H1 (cell line): ENCODE measurements at regions not wholly inside any gene's neighbourhood (a gene's known extent, or its start where the extent isn't known, plus 50 kb on each side); places are given as distances from the start of the nearest gene placed in this dataset.

Experiments used
- CTCF ChIA-PET: fragments of 300-600 bp; sonication (Branson Sonifier 250); formaldehyde crosslinking; loops from one replicate; lab custom pipeline; 2021; ENCODE audit not compliant: partially characterized antibody; lab: Charles Lee
- POLR2A ChIA-PET: fragments of 300-600 bp; sonication (Branson Sonifier 250); formaldehyde crosslinking; loops from one replicate; lab custom pipeline; 2021; ENCODE audit warnings: inconsistent platforms; ENCODE audit not compliant: partially characterized antibody; lab: Charles Lee
- DNase-seq, 2 experiments: peaks; one replicate each; pipeline versions ENCODE4 v3.0.0 to v3.0.0-alpha.2; 2010 to 2022; ENCODE audit warnings: low spot score in 2 of 2, low read depth in 1 of 2, mixed read lengths in 1 of 2
- FAIRE-seq: peaks from 2 replicates; lab custom pipeline; 2011; peaks lifted over from hg19 to GRCh38; lab: Jason Lieb, UNC
- H2AFZ ChIP-seq: 2 replicates; pipeline ENCODE4 v1.8.1; 2012; ENCODE audit warnings: low read length, inconsistent platforms
- H2AK5ac ChIP-seq: 2 replicates; pipeline ENCODE4 v1.6.1; 2013; ENCODE audit warnings: low read depth, low read length
- H2BK120ac ChIP-seq: replicated peaks from 2 replicates; pipeline ENCODE3; 2013; ENCODE audit warnings: low read depth, low read length, inconsistent platforms
- H2BK12ac ChIP-seq: 2 replicates; pipeline ENCODE4 v1.6.1; 2013; ENCODE audit warnings: low read depth, low read length
- H2BK15ac ChIP-seq: 2 replicates; pipeline ENCODE4 v1.6.1; 2013; ENCODE audit warnings: low read length
- H2BK20ac ChIP-seq: 2 replicates; pipeline ENCODE4 v1.6.1; 2013; ENCODE audit warnings: low read length
- H2BK5ac ChIP-seq: 2 replicates; pipeline ENCODE4 v1.6.1; 2013; ENCODE audit warnings: low read depth, low read length
- H3K14ac ChIP-seq: 2 replicates; pipeline ENCODE4 v1.6.1; 2013; ENCODE audit warnings: inconsistent platforms; ENCODE audit not compliant: insufficient read length
- H3K18ac ChIP-seq: 2 replicates; pipeline ENCODE4 v1.6.1; 2013; ENCODE audit warnings: low read length; ENCODE audit errors: extremely low read depth
- H3K23ac ChIP-seq: 2 replicates; pipeline ENCODE4 v1.6.1; 2013; ENCODE audit warnings: inconsistent platforms; ENCODE audit not compliant: insufficient read length
- H3K23me2 ChIP-seq: 2 replicates; pipeline ENCODE4 v1.6.1; 2013; ENCODE audit warnings: low read depth, low read length
- H3K27ac ChIP-seq: 2 replicates; pipeline ENCODE4 v1.6.1; 2011; ENCODE audit warnings: low read depth, low read length, inconsistent platforms
- H3K27me3 ChIP-seq, 4 experiments: replicated peaks in 1 of 4; 1 replicate in 1 of 4; 2 replicates in 3 of 4; pipeline versions ENCODE4 v1.6.1 to v1.8.1; 2011 to 2013; ENCODE audit warnings: low read length in 3 of 4, mild to moderate bottlenecking in 3 of 4, inconsistent platforms in 2 of 4, mixed read lengths in 2 of 4, moderate library complexity in 1 of 4; ENCODE audit not compliant: control insufficient read depth in 3 of 4, insufficient read depth in 3 of 4; ENCODE audit errors: extremely low read depth in 1 of 4
- H3K36me3 ChIP-seq, 4 experiments: 2 replicates each; pipeline versions ENCODE4 v1.6.1 to v1.8.1; 2011 to 2013; ENCODE audit warnings: mild to moderate bottlenecking in 4 of 4, low read length in 3 of 4, moderate library complexity in 2 of 4, control low read depth in 1 of 4, inconsistent platforms in 1 of 4; ENCODE audit not compliant: insufficient read depth in 4 of 4, control insufficient read depth in 2 of 4
- H3K4ac ChIP-seq: replicated peaks from 2 replicates; pipeline ENCODE3; 2013; ENCODE audit warnings: low read length, low read depth, mixed read lengths, inconsistent platforms; ENCODE audit not compliant: insufficient read length
- H3K4me1 ChIP-seq, 4 experiments: replicated peaks in 1 of 4; 1 replicate in 1 of 4; 2 replicates in 3 of 4; pipeline versions ENCODE4 v1.6.1 to v1.8.1; 2011 to 2013; ENCODE audit warnings: low read length in 3 of 4, inconsistent platforms in 2 of 4, mixed read lengths in 1 of 4; ENCODE audit not compliant: insufficient read depth in 4 of 4, control insufficient read depth in 3 of 4
- H3K4me2 ChIP-seq, 2 experiments: 2 replicates each; pipeline versions ENCODE4 v1.6.1 to v1.8.1; 2011 to 2013; ENCODE audit warnings: low read depth in 2 of 2, low read length in 2 of 2, control low read depth in 1 of 2, inconsistent platforms in 1 of 2, mild to moderate bottlenecking in 1 of 2; ENCODE audit not compliant: insufficient read depth in 1 of 2
- H3K4me3 ChIP-seq, 4 experiments: fragments of 200-600, 300-600 bp in 1 of 4; sonication (generic), shearing (Covaris generic), sonication (Bioruptor Twin) in 1 of 4; 2 replicates each; pipeline versions ENCODE4 v1.5.1 to v1.8.1; 2011 to 2016; ENCODE audit warnings: low read length in 4 of 4, low read depth in 3 of 4, control low read depth in 2 of 4, inconsistent platforms in 2 of 4, mild to moderate bottlenecking in 2 of 4, mixed read lengths in 1 of 4, moderate library complexity in 1 of 4; ENCODE audit not compliant: insufficient read depth in 2 of 4; ENCODE audit errors: extremely low read depth in 1 of 4
- H3K56ac ChIP-seq: replicated peaks from 2 replicates; pipeline ENCODE3; 2013; ENCODE audit warnings: low read depth, mild to moderate bottlenecking, mixed read lengths, low read length, inconsistent platforms; ENCODE audit not compliant: insufficient read length
- H3K79me1 ChIP-seq: 2 replicates; pipeline ENCODE4 v1.6.1; 2013; ENCODE audit warnings: low read depth, low read length, control low read depth
- H3K79me2 ChIP-seq, 2 experiments: 2 replicates each; pipeline versions ENCODE4 v1.6.1 to v1.8.1; 2012 to 2013; ENCODE audit warnings: low read length in 2 of 2, mild to moderate bottlenecking in 2 of 2, inconsistent platforms in 1 of 2; ENCODE audit not compliant: insufficient read depth in 2 of 2, control insufficient read depth in 1 of 2
- H3K9ac ChIP-seq, 4 experiments: replicated peaks in 1 of 4; 1 replicate in 1 of 4; 2 replicates in 3 of 4; pipeline versions ENCODE4 v1.6.1 to v1.8.1; 2011 to 2013; ENCODE audit warnings: low read depth in 3 of 4, low read length in 3 of 4, control low read depth in 2 of 4, mild to moderate bottlenecking in 2 of 4, moderate library complexity in 2 of 4, inconsistent platforms in 1 of 4; ENCODE audit errors: extremely low read depth in 1 of 4
- H3K9me3 ChIP-seq, 2 experiments: 2 replicates each; pipeline versions ENCODE4 v1.6.1 to v1.8.1; 2012 to 2013; ENCODE audit warnings: mild to moderate bottlenecking in 2 of 2, moderate library complexity in 2 of 2, control low read depth in 1 of 2, inconsistent platforms in 1 of 2, low read depth in 1 of 2, low read length in 1 of 2, mixed read lengths in 1 of 2; ENCODE audit not compliant: insufficient read depth in 2 of 2
- H4K20me1 ChIP-seq, 2 experiments: replicated peaks in 1 of 2; 2 replicates each; pipeline versions ENCODE3 to v1.8.1; 2011 to 2013; ENCODE audit warnings: inconsistent platforms in 2 of 2, low read length in 2 of 2, mild to moderate bottlenecking in 1 of 2; ENCODE audit not compliant: insufficient read depth in 2 of 2, control insufficient read depth in 1 of 2
- H4K5ac ChIP-seq: 2 replicates; pipeline ENCODE4 v1.6.1; 2013; ENCODE audit warnings: low read length, low read depth, mixed read lengths, inconsistent platforms; ENCODE audit not compliant: insufficient read length
- H4K8ac ChIP-seq: 2 replicates; pipeline ENCODE4 v1.8.0; 2013; ENCODE audit warnings: mild to moderate bottlenecking, moderate library complexity, low read length, inconsistent platforms; ENCODE audit not compliant: insufficient read depth; ENCODE audit errors: extremely low read depth
- H4K91ac ChIP-seq: replicated peaks from 2 replicates; pipeline ENCODE3; 2013; ENCODE audit warnings: low read length, mixed read lengths, inconsistent platforms; ENCODE audit not compliant: insufficient read length
- CEBPB ChIP-seq: IDR thresholded peaks from 2 replicates; pipeline ENCODE4 v1.6.1; 2012; ENCODE audit warnings: low read depth, low read length
- EGR1 ChIP-seq: IDR thresholded peaks from 2 replicates; pipeline ENCODE4 v1.6.1; 2011; ENCODE audit warnings: low read depth, low read length, borderline replicate concordance
- FOSL1 ChIP-seq: IDR thresholded peaks from 2 replicates; pipeline ENCODE4 v1.6.1; 2011; ENCODE audit warnings: mild to moderate bottlenecking, low read depth, low read length, moderate library complexity; ENCODE audit not compliant: insufficient read depth
- PHF8 ChIP-seq: fragments of 200-600 bp; sonication (generic); conservative IDR thresholded peaks from 2 replicates; pipeline ENCODE4 v1.7.1; 2012; ENCODE audit warnings: low read depth, mild to moderate bottlenecking, inconsistent platforms, low read length, moderate library complexity
- POU5F1 ChIP-seq: IDR thresholded peaks from 2 replicates; pipeline ENCODE4 v1.6.1; 2011; ENCODE audit warnings: low read depth, mild to moderate bottlenecking, low read length, moderate library complexity
- RBBP5 ChIP-seq: IDR thresholded peaks from 2 replicates; pipeline ENCODE4 v1.7.1; 2012; ENCODE audit warnings: low read depth, mild to moderate bottlenecking, inconsistent platforms, low read length, moderate library complexity, borderline replicate concordance
- SIRT6 ChIP-seq: IDR thresholded peaks from one replicate; pipeline ENCODE4 v1.7.1; 2012; ENCODE audit warnings: low read length, inconsistent platforms
- TBP ChIP-seq: IDR thresholded peaks from 2 replicates; pipeline ENCODE4 v1.6.1; 2011; ENCODE audit warnings: low read depth, low read length, improper control_type of control experiment
- TEAD4 ChIP-seq: IDR thresholded peaks from 2 replicates; pipeline ENCODE4 v1.6.1; 2012; ENCODE audit warnings: low read depth, low read length, inconsistent platforms, mixed read lengths
- WGBS, 2 experiments: shearing (Covaris generic) in 1 of 2; methylation state at CpG; one replicate each; pipeline versions ENCODE4 v1.1.6 to v1.1.7; 2013 to 2015; ENCODE audit warnings: low lambda C conversion rate in 2 of 2, mixed read lengths in 2 of 2, inconsistent platforms in 1 of 2, low coverage in 1 of 2, missing lambda C conversion rate in 1 of 2; ENCODE audit not compliant: insufficient replicate concordance in 2 of 2, insufficient coverage in 1 of 2, insufficient read length in 1 of 2; ENCODE audit errors: extremely low coverage in 1 of 2, missing lambda C conversion rate in 1 of 2; 5-methylcytosine and 5-hydroxymethylcytosine counted together
- TF ChIP-seq, protein P1 (sequence below): IDR thresholded peaks from 2 replicates; pipeline ENCODE4 v1.6.1; 2011; ENCODE audit warnings: low read depth, mild to moderate bottlenecking, low read length; ENCODE audit not compliant: insufficient read depth
- TF ChIP-seq, protein P2 (sequence below): IDR thresholded peaks from 2 replicates; pipeline ENCODE4 v1.6.1; 2012; ENCODE audit warnings: inconsistent platforms

GRCh38 chr11:70717936-70718595 is 319.7 kb downstream of the CTTN start:
- H3K27ac ChIP-seq, result no peak overlapping the region
- no peak overlapping the region for H3K18ac ChIP-seq
- WGBS, 2 experiments, result 87% methylated on average over 20 of the region's 21 CpGs; no CpG with 5 or more reads in 1 of the 2 experiments
- H3K4me1 ChIP-seq, result peaks cover 0 to 12% (median 6%) of the 10 kb centered on the region in 4 experiments; a peak in 6 of 7 replicates
- H3K14ac ChIP-seq, result no peak overlapping the region
- no peak overlapping the region for H2AK5ac ChIP-seq
- H3K56ac ChIP-seq, result no peak overlapping the region
- CTCF ChIA-PET, result interaction anchor here (0.6 to 1.1 kb wide), 2 partner anchors 168 to 235 kb away, joined by 3 to 4 read pairs; no protein-coding TSS in a partner anchor
- no peak overlapping the region for H2BK12ac ChIP-seq
- no peak overlapping the region for H3K4ac ChIP-seq
- H4K8ac ChIP-seq, result peak overlapping the region; percentile 48; the same call in 1 of the 2 replicates
- H3K79me2 ChIP-seq, result no peaks in the 10 kb centered on the region
- no peak overlapping the region for H2BK20ac ChIP-seq
- POLR2A ChIA-PET, result interaction anchor here (0.7 kb wide), 1 partner anchor 10 kb away, joined by 3 read pairs; no protein-coding TSS in a partner anchor
- no peak overlapping the region for H2AFZ ChIP-seq
- H2BK5ac ChIP-seq, result no peak overlapping the region
- H3K9me3 ChIP-seq, result no peaks in the 10 kb centered on the region
- H3K23me2 ChIP-seq, result no peaks in the 10 kb centered on the region
- H2BK120ac ChIP-seq, result no peak overlapping the region
- no peak overlapping the region for H3K4me3 ChIP-seq
- FAIRE-seq (no peak), DNase-seq (no peak)
- peaks cover 0 to 10% of the 10 kb centered on the region in 2 experiments for H4K20me1 ChIP-seq
- no peak overlapping the region for H2BK15ac ChIP-seq
- no peak overlapping the region for H4K5ac ChIP-seq
- no peak overlapping the region for H3K23ac ChIP-seq
- no peaks in the 10 kb centered on the region for H3K36me3 ChIP-seq
- no peak overlapping the region for H3K4me2 ChIP-seq
- no peak overlapping the region for H3K9ac ChIP-seq
- no peaks in the 10 kb centered on the region; the same call in 1 of the 2 replicates for H3K79me1 ChIP-seq
- no peaks in the 10 kb centered on the region for H3K27me3 ChIP-seq
- no peak overlapping the region for H4K91ac ChIP-seq
- no peak for TF ChIP-seq CEBPB
- TF ChIP-seq POU5F1, result no peak
- no peak for TF ChIP-seq TEAD4
- TF ChIP-seq, protein P1, sequence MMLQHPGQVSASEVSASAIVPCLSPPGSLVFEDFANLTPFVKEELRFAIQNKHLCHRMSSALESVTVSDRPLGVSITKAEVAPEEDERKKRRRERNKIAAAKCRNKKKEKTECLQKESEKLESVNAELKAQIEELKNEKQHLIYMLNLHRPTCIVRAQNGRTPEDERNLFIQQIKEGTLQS, result no peak
- TF ChIP-seq EGR1, result no peak
- no peak for TF ChIP-seq RBBP5
- no peak for TF ChIP-seq TBP
- TF ChIP-seq SIRT6, result no peak
- no peak for TF ChIP-seq PHF8
- TF ChIP-seq, protein P2, sequence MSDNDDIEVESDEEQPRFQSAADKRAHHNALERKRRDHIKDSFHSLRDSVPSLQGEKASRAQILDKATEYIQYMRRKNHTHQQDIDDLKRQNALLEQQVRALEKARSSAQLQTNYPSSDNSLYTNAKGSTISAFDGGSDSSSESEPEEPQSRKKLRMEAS, result no peak
- TF ChIP-seq FOSL1, result no peak
